Gastroesophageal sphincter (tissue), 4 donors: ENCODE measurements at regions not wholly inside any gene's neighbourhood (a gene's known extent, or its start where the extent isn't known, plus 50 kb on each side); places are given as distances from the start of the nearest gene placed in this dataset.

Experiments used
- ATAC-seq: fragments of 150-250 bp; one replicate; pipeline ENCODE4 v1.9.1; 2016; ENCODE audit warnings: mild to moderate bottlenecking, moderate library complexity
- H3K27ac ChIP-seq, 4 donors: fragments of 200-600 bp; sonication (generic) in 3 of 4; 1 replicate in 3 of 4; 2 replicates in 1 of 4; pipeline ENCODE4 v1.5.1; 2016 to 2019
- H3K27me3 ChIP-seq: fragments of 200-600 bp; sonication (generic); one replicate; pipeline ENCODE4 v1.5.1; 2019
- H3K36me3 ChIP-seq, 2 donors: fragments of 200-600 bp; sonication (generic); one replicate each; pipeline ENCODE4 v1.5.1; 2019; ENCODE audit warnings: control low read depth in 1 of 2
- H3K4me1 ChIP-seq, 3 donors: fragments of 200-600 bp; sonication (generic); 1 replicate in 2 of 3; 2 replicates in 1 of 3; pipeline ENCODE4 v1.5.1; 2016 to 2019; ENCODE audit warnings: control low read depth in 2 of 3
- H3K4me3 ChIP-seq, 2 donors: fragments of 200-600 bp; sonication (generic); one replicate each; pipeline ENCODE4 v1.5.1; 2019; ENCODE audit warnings: mild to moderate bottlenecking in 1 of 2, moderate library complexity in 1 of 2
- H3K9me3 ChIP-seq, 3 donors: fragments of 200-600 bp; sonication (generic); one replicate each; pipeline ENCODE4 v1.5.1; 2017 to 2019; ENCODE audit warnings: control low read depth in 2 of 3
- EP300 ChIP-seq: sonication (generic); formaldehyde crosslinking; IDR thresholded peaks from one replicate; pipeline ENCODE4 v1.6.1; 2017; ENCODE audit warnings: antibody characterized with exemption, mild to moderate bottlenecking
- POLR2A ChIP-seq, 2 donors: fragments of 450-650 bp; IDR thresholded peaks; one replicate each; pipeline ENCODE4 v1.6.1; 2017; ENCODE audit warnings: antibody characterized with exemption in 2 of 2, mild to moderate bottlenecking in 2 of 2, moderate library complexity in 1 of 2
- POLR2AphosphoS5 ChIP-seq: sonication (generic); formaldehyde crosslinking; IDR thresholded peaks from one replicate; pipeline ENCODE4 v1.6.1; 2017; ENCODE audit warnings: antibody characterized with exemption
- WGBS, 2 donors: methylation state at CpG; one replicate each; pipeline ENCODE4 v1.1.5; 2018; ENCODE audit warnings: low coverage in 1 of 2; 5-methylcytosine and 5-hydroxymethylcytosine counted together
- TF ChIP-seq, protein P1 (sequence below), 4 experiments: fragments of 200-600 bp in 2 of 4; fragments of 450-650 bp in 2 of 4; sonication (generic) in 1 of 4; IDR thresholded peaks; one replicate each; pipeline ENCODE4 v1.5.1; 2017 to 2019; ENCODE audit warnings: antibody characterized with exemption in 4 of 4, mild to moderate bottlenecking in 2 of 4, moderate library complexity in 2 of 4

DNA sequence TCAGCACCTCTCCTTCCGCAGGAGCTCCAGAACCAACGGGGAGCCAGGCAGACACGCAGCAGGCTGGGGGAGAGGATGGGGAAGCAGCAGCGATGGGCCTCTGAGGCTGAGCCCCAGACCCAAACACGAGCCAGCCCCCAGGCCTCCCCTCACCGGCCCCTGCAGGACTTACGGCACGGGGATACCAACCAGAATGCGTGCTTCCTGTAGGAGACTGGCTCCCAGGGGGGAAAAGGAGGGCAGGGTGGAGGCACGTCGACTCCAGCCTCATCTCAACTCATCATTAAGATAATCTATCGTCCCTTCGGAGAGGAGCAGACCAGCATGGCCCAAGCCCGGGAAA lies 495.1 kb upstream of the MYT1L start:
- Histone ChIP-seq H3K4me3 (no peak overlapping the region), H3K36me3 (no peaks in the 10 kb centered on the region), H3K27me3 (no peaks in the 10 kb centered on the region), H3K9me3 (peaks cover 0 to 10% (median 0%) of the 10 kb centered on the region in 3 donors), H3K27ac (no peak overlapping the region), H3K4me1 (no peaks in the 10 kb centered on the region)
- no peak for ATAC-seq
- WGBS, 2 donors, result 76 to 83% methylated on average over 2 to 4 of the region's 14 CpGs
- TF ChIP-seq EP300 (no peak), POLR2AphosphoS5 (no peak), POLR2A (IDR thresholded peaks at IDR 0.05) (no peak)
- TF ChIP-seq, protein P1, sequence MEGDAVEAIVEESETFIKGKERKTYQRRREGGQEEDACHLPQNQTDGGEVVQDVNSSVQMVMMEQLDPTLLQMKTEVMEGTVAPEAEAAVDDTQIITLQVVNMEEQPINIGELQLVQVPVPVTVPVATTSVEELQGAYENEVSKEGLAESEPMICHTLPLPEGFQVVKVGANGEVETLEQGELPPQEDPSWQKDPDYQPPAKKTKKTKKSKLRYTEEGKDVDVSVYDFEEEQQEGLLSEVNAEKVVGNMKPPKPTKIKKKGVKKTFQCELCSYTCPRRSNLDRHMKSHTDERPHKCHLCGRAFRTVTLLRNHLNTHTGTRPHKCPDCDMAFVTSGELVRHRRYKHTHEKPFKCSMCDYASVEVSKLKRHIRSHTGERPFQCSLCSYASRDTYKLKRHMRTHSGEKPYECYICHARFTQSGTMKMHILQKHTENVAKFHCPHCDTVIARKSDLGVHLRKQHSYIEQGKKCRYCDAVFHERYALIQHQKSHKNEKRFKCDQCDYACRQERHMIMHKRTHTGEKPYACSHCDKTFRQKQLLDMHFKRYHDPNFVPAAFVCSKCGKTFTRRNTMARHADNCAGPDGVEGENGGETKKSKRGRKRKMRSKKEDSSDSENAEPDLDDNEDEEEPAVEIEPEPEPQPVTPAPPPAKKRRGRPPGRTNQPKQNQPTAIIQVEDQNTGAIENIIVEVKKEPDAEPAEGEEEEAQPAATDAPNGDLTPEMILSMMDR (IDR thresholded peaks at IDR 0.05), result no peak

DNA sequence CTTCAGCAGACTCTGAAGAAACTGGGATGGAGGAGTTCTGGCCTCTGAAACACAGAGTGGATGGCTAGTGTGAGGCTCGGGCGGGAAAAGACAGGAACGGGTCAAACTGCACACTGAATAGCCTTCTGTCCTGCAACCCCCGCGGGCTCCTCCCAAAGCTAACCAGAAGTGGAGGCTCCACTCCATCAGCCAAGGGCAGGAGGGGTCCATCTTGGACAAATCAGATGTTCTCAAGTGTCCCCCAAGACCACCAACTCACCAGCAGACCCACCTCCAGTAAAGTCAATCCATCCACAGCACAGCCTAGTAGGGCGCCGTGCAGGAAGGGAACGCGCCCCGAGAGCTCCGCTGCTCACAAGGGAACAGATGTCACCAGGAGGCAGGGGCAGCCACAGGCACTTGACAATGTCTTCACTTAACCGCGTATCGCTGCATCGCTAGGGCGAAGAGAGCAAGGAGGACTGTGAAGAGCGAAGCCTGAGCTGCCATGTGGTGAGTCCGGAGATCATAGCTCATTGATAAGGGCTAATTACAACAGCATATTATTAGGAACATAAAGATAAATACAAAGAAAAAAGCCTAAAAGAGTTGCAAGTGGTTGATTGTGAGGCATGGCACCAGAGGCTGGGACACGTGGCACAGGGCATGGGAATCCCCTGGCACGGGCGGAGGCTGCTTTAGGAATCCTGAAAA lies 494.6 kb upstream of the MYT1L start:
- H3K27me3 ChIP-seq, result no peaks in the 10 kb centered on the region
- WGBS, 2 donors, result 80 to 82% methylated on average over 3 to 7 of the region's 21 CpGs
- H3K27ac ChIP-seq, result no peak overlapping the region
- no peaks in the 10 kb centered on the region for H3K36me3 ChIP-seq
- H3K4me1 ChIP-seq, result no peaks in the 10 kb centered on the region
- H3K9me3 ChIP-seq, result peaks cover 0 to 14% (median 0%) of the 10 kb centered on the region in 3 donors
- ATAC-seq, result no peak
- no peak overlapping the region for H3K4me3 ChIP-seq
- TF ChIP-seq POLR2AphosphoS5 (no peak), POLR2A (IDR thresholded peaks at IDR 0.05) (no peak), EP300 (no peak)
- TF ChIP-seq, protein P1 (IDR thresholded peaks at IDR 0.05), result no peak

DNA sequence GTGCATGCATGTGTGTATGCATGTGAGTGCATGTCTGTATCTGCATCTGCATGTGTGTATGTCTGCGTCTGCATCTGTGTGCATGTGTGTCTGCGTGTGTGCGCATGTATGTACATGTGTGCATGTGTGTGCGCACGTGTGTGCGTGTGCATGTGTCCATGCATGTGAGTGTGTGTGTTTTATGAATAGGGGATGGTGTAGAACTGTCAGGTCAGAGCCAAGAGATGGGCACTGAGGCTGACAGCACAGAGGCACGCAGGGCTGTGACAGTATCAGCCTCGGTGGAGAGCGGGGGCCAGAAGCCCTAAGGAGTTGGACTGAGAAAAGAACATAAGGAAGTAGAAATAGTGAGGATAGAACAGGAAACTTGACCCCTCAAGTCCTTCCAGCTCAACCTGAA lies 494.0 kb upstream of the MYT1L start:
- H3K27me3 ChIP-seq, result no peaks in the 10 kb centered on the region
- peaks cover 0 to 20% (median 0%) of the 10 kb centered on the region in 3 donors for H3K9me3 ChIP-seq
- no peak overlapping the region for H3K27ac ChIP-seq
- H3K4me3 ChIP-seq, result no peak overlapping the region
- no peaks in the 10 kb centered on the region for H3K4me1 ChIP-seq
- 92 to 100% methylated on average over 3 to 4 of the region's 9 CpGs for WGBS, 2 donors
- H3K36me3 ChIP-seq, result no peaks in the 10 kb centered on the region
- no peak for TF ChIP-seq POLR2A (IDR thresholded peaks at IDR 0.05)
- TF ChIP-seq POLR2AphosphoS5, result no peak
- TF ChIP-seq, protein P1 (IDR thresholded peaks at IDR 0.05), result no peak
- no peak for TF ChIP-seq EP300
- ATAC-seq, result no peak

DNA sequence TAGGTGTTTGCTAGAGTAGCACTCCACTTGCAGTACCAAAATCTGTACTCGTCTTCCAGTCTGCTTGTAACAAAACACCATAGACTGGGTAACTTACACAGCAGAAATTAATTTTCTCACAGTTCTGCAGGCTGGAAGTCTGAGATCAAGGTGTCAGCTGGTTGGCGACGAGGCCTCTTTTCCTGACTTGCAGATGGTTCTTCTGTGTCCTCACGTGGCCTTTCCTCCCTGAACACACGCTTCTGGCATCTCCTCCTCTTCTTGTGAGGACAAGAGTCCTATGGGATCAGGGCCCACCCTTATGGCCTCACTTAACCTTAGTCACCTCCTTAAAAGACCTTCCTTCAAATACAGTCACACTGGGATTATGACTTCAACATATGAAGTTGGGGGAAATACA lies 493.5 kb upstream of the MYT1L start:
- TF ChIP-seq POLR2A (IDR thresholded peaks at IDR 0.05) (no peak), POLR2AphosphoS5 (no peak), EP300 (no peak)
- TF ChIP-seq, protein P1 (IDR thresholded peaks at IDR 0.05), result no peak
- WGBS, 2 donors, result 74 to 92% methylated on average over 2 to 5 of the region's 5 CpGs
- no peak overlapping the region for H3K4me3 ChIP-seq
- no peaks in the 10 kb centered on the region for H3K4me1 ChIP-seq
- H3K27me3 ChIP-seq, result no peaks in the 10 kb centered on the region
- no peak for ATAC-seq
- H3K36me3 ChIP-seq, result no peaks in the 10 kb centered on the region
- H3K9me3 ChIP-seq, result peaks cover 0 to 23% (median 0%) of the 10 kb centered on the region in 3 donors
- H3K27ac ChIP-seq, result no peak overlapping the region

DNA sequence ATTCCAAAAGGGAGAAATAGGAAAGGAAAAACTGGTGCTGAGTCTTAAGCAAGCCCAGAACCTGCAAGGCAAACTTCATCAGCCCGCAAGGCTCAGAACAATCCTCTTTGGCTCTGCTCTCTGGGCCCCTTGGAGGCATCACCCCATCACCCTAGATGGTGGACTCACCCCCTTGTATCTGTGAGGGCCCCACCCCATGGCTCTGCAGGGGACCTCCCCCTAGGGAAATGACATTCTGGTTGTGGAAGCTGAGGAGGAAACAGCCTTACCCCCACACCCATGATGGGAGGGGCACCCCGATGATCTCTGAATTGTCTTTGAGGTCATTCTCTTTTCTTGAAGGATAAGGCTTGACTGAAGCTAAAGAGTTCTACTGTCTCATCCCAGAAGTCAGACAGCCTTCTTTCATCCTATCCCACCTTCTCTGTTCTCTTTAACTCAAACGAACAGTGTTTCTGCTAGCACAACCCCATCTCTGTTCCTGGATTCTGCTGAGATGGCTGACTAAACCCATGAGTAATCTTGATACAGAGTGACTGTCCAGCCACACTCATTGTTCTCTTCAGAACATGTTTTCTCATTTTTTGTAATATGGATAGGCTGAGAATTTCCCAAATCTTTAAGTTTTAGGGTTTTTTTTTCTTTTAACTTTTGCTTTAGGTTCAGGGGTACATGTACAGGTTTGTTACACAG lies 492.1 kb upstream of the MYT1L start:
- Histone ChIP-seq H3K27ac (no peak overlapping the region), H3K4me1 (no peaks in the 10 kb centered on the region), H3K4me3 (no peak overlapping the region), H3K27me3 (no peaks in the 10 kb centered on the region), H3K36me3 (no peaks in the 10 kb centered on the region), H3K9me3 (peaks cover 0 to 23% (median 0%) of the 10 kb centered on the region in 3 donors)
- TF ChIP-seq POLR2AphosphoS5, result no peak
- TF ChIP-seq, protein P1 (IDR thresholded peaks at IDR 0.05), result no peak
- no peak for TF ChIP-seq POLR2A (IDR thresholded peaks at IDR 0.05)
- TF ChIP-seq EP300, result no peak
- WGBS, 2 donors, result 50% methylated on average over 2 of the region's 3 CpGs
- ATAC-seq, result no peak
